MCF 10A (cell line): ENCODE measurements at regions not wholly inside any gene's neighbourhood (a gene's known extent, or its start where the extent isn't known, plus 50 kb on each side); places are given as distances from the start of the nearest gene placed in this dataset.
"Not testable (repeated sequence)": the region's sequence is repeated elsewhere in the genome, so short reads cannot be mapped to it uniquely, and the experiment has no call there.

Experiments used
- BruUV-seq: library from RNA; stranded (reverse); fragments of 400-500 nt; replicated peaks from 2 replicates; lab custom pipeline; 2021; lab: Mats Ljungman, UMichigan
- CTCF ChIA-PET: fragments of 300-600 bp; sonication (Branson Sonifier 250); formaldehyde crosslinking; extraction: SDS; loops from one replicate; lab custom pipeline; 2021; ENCODE audit warnings: antibody characterized with exemption, inconsistent platforms; lab: Yijun Ruan, JAX
- POLR2A ChIA-PET: fragments of 300-600, 350-650 bp; sonication (Branson Sonifier 250); formaldehyde crosslinking; extraction: SDS; loops from one replicate; lab custom pipeline; 2020; ENCODE audit warnings: antibody characterized with exemption, inconsistent platforms; lab: Yijun Ruan, JAX
- DNase-seq: peaks from one replicate; pipeline ENCODE4 v3.0.0-alpha.2; 2018; ENCODE audit not compliant: unreplicated experiment
- H3K27ac Mint-ChIP-seq: one replicate; pipeline ENCODE4 v1.8.0; 2022; ENCODE audit warnings: mild to moderate bottlenecking, low read depth, mixed read lengths; ENCODE audit not compliant: unreplicated experiment
- H3K27me3 Mint-ChIP-seq: one replicate; pipeline ENCODE4 v1.8.0; 2022; ENCODE audit warnings: mixed read lengths; ENCODE audit not compliant: insufficient read depth, unreplicated experiment
- H3K36me3 Mint-ChIP-seq: one replicate; pipeline ENCODE4 v1.8.0; 2022; ENCODE audit warnings: mild to moderate bottlenecking, moderate library complexity, mixed read lengths; ENCODE audit not compliant: insufficient read depth, unreplicated experiment
- H3K4me1 Mint-ChIP-seq: one replicate; pipeline ENCODE4 v1.8.0; 2022; ENCODE audit warnings: mixed read lengths; ENCODE audit not compliant: insufficient read depth, unreplicated experiment
- H3K4me3 Mint-ChIP-seq: one replicate; pipeline ENCODE4 v1.8.0; 2022; ENCODE audit warnings: mild to moderate bottlenecking, moderate library complexity, mixed read lengths; ENCODE audit not compliant: unreplicated experiment
- H3K9me3 Mint-ChIP-seq: one replicate; pipeline ENCODE4 v1.8.0; 2022; ENCODE audit warnings: mixed read lengths; ENCODE audit not compliant: unreplicated experiment
- intact Hi-C: fragments of 100-400 bp; cut with micrococcal nuclease; formaldehyde crosslinking; loops from 2 replicates; pipeline ENCODE4 v1.14.1; 2022
- TF ChIP-seq, protein P1 (sequence below): fragments of 200-600 bp; IDR thresholded peaks from one replicate; pipeline ENCODE4 v1.8.0; 2022; ENCODE audit warnings: antibody characterized with exemption, mild to moderate bottlenecking; ENCODE audit not compliant: unreplicated experiment

GRCh38 chr9:28487561-28487960, 914.3 kb upstream of the C9orf72 start:
- Mint-ChIP-seq H3K27ac (no peak overlapping the region), H3K4me1 (no peaks in the 10 kb centered on the region), H3K9me3 (no peaks in the 10 kb centered on the region), H3K27me3 (no peaks in the 10 kb centered on the region), H3K36me3 (no peaks in the 10 kb centered on the region), H3K4me3 (no peak overlapping the region)
- no TSS peak for BruUV-seq
- DNase-seq = no peak
- POLR2A ChIA-PET = no interaction called here
- CTCF ChIA-PET = no interaction called here
- TF ChIP-seq, protein P1, sequence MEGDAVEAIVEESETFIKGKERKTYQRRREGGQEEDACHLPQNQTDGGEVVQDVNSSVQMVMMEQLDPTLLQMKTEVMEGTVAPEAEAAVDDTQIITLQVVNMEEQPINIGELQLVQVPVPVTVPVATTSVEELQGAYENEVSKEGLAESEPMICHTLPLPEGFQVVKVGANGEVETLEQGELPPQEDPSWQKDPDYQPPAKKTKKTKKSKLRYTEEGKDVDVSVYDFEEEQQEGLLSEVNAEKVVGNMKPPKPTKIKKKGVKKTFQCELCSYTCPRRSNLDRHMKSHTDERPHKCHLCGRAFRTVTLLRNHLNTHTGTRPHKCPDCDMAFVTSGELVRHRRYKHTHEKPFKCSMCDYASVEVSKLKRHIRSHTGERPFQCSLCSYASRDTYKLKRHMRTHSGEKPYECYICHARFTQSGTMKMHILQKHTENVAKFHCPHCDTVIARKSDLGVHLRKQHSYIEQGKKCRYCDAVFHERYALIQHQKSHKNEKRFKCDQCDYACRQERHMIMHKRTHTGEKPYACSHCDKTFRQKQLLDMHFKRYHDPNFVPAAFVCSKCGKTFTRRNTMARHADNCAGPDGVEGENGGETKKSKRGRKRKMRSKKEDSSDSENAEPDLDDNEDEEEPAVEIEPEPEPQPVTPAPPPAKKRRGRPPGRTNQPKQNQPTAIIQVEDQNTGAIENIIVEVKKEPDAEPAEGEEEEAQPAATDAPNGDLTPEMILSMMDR = no peak
- intact Hi-C loops = no loop called here

DNA sequence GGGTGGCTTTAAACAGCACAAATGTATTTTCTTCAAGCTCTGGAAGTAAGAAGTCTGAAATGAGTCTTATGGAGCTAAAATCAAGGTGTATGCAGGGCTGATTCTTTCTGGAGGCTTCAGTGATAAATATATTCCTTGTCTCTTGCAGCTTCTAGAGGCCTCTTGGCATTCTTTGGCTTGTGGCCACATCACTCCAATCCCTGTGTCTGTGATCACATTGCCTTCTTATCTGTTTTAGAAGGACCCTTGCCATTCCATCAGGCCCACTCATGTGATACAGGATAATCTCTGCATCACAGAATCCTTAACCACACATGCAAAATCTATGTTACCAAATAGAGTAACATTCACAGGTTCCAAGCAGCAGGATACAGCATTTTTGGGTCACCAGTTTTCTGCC, 917.8 kb upstream of the C9orf72 start:
- Mint-ChIP-seq H3K9me3 (peaks cover 8% of the 10 kb centered on the region), H3K4me1 (no peaks in the 10 kb centered on the region), H3K27me3 (no peaks in the 10 kb centered on the region), H3K27ac (no peak overlapping the region), H3K4me3 (no peak overlapping the region), H3K36me3 (no peaks in the 10 kb centered on the region)
- CTCF ChIA-PET = no interaction called here
- intact Hi-C loops = no loop called here
- no TSS peak for BruUV-seq
- TF ChIP-seq, protein P1 = no peak
- POLR2A ChIA-PET = no interaction called here
- DNase-seq = no peak

DNA sequence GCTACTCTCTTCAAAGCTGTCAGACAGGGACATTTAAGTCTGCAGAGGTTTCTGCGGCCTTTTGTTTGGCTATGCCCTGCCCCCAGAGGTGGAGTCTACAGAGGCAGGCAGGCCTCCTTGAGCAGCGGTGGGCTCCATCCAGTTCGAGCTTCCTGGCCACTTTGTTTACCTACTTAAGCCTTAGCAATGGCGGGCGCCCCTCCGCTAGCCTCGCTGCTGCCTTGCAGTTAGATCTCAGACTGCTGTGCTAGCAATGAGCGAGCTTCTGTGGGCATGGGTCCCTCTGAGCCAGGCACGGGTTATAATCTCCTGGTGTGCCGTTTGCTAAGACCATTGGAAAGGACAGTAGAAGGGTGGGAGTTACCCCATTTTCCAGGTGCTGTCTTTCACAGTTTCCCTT, 924.9 kb upstream of the C9orf72 start:
- H3K27me3 Mint-ChIP-seq, H3K4me3 Mint-ChIP-seq, POLR2A ChIA-PET, H3K27ac Mint-ChIP-seq, intact Hi-C loops, H3K4me1 Mint-ChIP-seq, H3K36me3 Mint-ChIP-seq, CTCF ChIA-PET, BruUV-seq, DNase-seq: not testable (repeated sequence)
- peaks cover 14% of the 10 kb centered on the region for H3K9me3 Mint-ChIP-seq

DNA sequence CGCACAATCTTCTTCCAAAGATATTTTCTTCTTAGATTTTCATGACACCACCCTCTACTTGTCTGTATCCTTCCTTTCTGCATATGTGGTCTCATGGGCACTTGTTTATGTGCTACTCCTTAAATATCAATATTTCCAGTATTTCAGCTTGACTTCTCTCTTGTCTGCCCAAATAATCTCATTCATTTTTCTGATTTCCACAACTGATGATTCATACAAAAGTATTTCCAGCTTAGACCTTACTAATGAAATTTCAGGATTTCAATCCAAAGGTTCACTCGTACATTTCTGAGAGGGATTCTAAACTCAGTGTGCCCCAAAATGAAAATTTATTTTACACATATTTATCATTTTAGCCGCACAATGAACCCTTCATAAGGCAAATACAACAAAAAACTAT, 928.9 kb upstream of the C9orf72 start:
- CTCF ChIA-PET = no interaction called here
- no peaks in the 10 kb centered on the region for H3K4me1 Mint-ChIP-seq
- intact Hi-C loops = no loop called here
- no TSS peak for BruUV-seq
- H3K9me3 Mint-ChIP-seq = peaks cover 4% of the 10 kb centered on the region
- H3K4me3 Mint-ChIP-seq = no peak overlapping the region
- peaks cover 8% of the 10 kb centered on the region for H3K36me3 Mint-ChIP-seq
- POLR2A ChIA-PET = interaction anchor here (0.6 to 1.3 kb wide), 2 partner anchors 11 to 46 kb away, joined by 3 read pairs; no protein-coding TSS in a partner anchor
- H3K27ac Mint-ChIP-seq = no peak overlapping the region
- TF ChIP-seq, protein P1 = no peak
- DNase-seq = no peak
- no peaks in the 10 kb centered on the region for H3K27me3 Mint-ChIP-seq

DNA sequence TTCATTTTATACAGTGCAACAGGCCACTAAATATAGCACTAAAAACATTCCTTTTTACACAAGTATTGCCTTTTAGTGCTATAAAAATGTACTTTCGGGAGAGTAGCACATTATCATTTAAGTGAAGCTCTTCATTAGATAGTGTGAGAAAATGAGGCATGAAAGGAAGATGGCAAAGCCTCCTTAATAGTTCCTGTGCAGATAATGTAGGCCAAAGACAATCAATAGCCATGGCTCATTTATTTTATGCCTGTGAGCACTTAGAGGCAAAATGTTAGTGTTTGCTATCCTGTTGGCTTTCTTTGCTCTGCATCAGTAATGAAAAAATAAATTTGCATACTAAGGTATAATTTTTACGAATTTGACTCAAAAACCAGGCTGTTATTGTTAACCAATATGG, 929.5 kb upstream of the C9orf72 start:
- no peaks in the 10 kb centered on the region for H3K9me3 Mint-ChIP-seq
- POLR2A ChIA-PET = interaction anchor here (0.6 to 1.3 kb wide), 4 partner anchors 10 to 125 kb away, joined by 3 to 4 read pairs (median 3); no protein-coding TSS in a partner anchor
- no peaks in the 10 kb centered on the region for H3K4me1 Mint-ChIP-seq

More for the DNA sequence above, 929.5 kb upstream of the C9orf72 start:
- no peaks in the 10 kb centered on the region for H3K27me3 Mint-ChIP-seq
- TF ChIP-seq, protein P1 = no peak
- BruUV-seq = no TSS peak
- no peak overlapping the region for H3K27ac Mint-ChIP-seq
- H3K36me3 Mint-ChIP-seq = peaks cover 8% of the 10 kb centered on the region
- intact Hi-C loops = no loop called here
- DNase-seq = no peak
- no peak overlapping the region for H3K4me3 Mint-ChIP-seq
- CTCF ChIA-PET = no interaction called here
